Left ventricle myocardium inferior (tissue), 1 donor: ENCODE measurements at regions not wholly inside any gene's neighbourhood (a gene's known extent, or its start where the extent isn't known, plus 50 kb on each side); places are given as distances from the start of the nearest gene placed in this dataset.

Experiments used
- DNase-seq: peaks from one replicate; pipeline ENCODE4 v3.0.0-alpha.2; 2020
- H3K27ac ChIP-seq: fragments of 200-600 bp; replicated peaks from 2 replicates; pipeline ENCODE4 v1.8.0; 2021
- H3K27me3 ChIP-seq: fragments of 200-600 bp; 2 replicates; pipeline ENCODE4 v1.8.0; 2021; ENCODE audit warnings: low read depth
- H3K36me3 ChIP-seq: fragments of 200-600 bp; 2 replicates; pipeline ENCODE4 v1.8.0; 2021
- H3K4me1 ChIP-seq: fragments of 200-600 bp; 2 replicates; pipeline ENCODE4 v1.8.0; 2021
- H3K4me3 ChIP-seq: fragments of 200-600 bp; 2 replicates; pipeline ENCODE4 v1.8.0; 2021; ENCODE audit warnings: mild to moderate bottlenecking, moderate library complexity
- H3K9me3 ChIP-seq: fragments of 200-600 bp; replicated peaks from 2 replicates; pipeline ENCODE4 v1.8.0; 2021
- CTCF ChIP-seq: fragments of 200-600 bp; IDR thresholded peaks from 2 replicates; pipeline ENCODE4 v1.8.0; 2021; ENCODE audit warnings: antibody characterized with exemption, mild to moderate bottlenecking, borderline replicate concordance
- intact Hi-C: fragments of 100-400 bp; cut with micrococcal nuclease; formaldehyde crosslinking; loops from one replicate; pipeline ENCODE4 v1.11.0; 2022
- donor health status: DM: no; HTN: yes; CAD: no; lungs with severe emphysema.

GRCh38 chr10:117944676-117945447 is 101.9 kb downstream of the RAB11FIP2 start:
- no peaks in the 10 kb centered on the region for H3K4me1 ChIP-seq
- H3K36me3 ChIP-seq: no peaks in the 10 kb centered on the region
- no peak overlapping the region for H3K4me3 ChIP-seq
- no peaks in the 10 kb centered on the region for H3K9me3 ChIP-seq
- H3K27ac ChIP-seq: no peak overlapping the region
- no peak for TF ChIP-seq CTCF
- DNase-seq: no peak
- intact Hi-C loops: no loop called here
- H3K27me3 ChIP-seq: peaks cover 39% of the 10 kb centered on the region

GRCh38 chr10:117945651-117946050 is 101.1 kb downstream of the RAB11FIP2 start:
- no peak for TF ChIP-seq CTCF
- intact Hi-C loops: no loop called here
- peaks cover 38% of the 10 kb centered on the region for H3K27me3 ChIP-seq
- H3K4me3 ChIP-seq: no peak overlapping the region
- no peak overlapping the region for H3K27ac ChIP-seq
- no peaks in the 10 kb centered on the region for H3K36me3 ChIP-seq
- no peak for DNase-seq
- no peaks in the 10 kb centered on the region for H3K9me3 ChIP-seq
- no peaks in the 10 kb centered on the region for H3K4me1 ChIP-seq

GRCh38 chr10:117946525-117947070 is 100.1 kb downstream of the RAB11FIP2 start:
- Histone ChIP-seq H3K36me3 (no peaks in the 10 kb centered on the region), H3K27ac (no peak overlapping the region), H3K9me3 (no peaks in the 10 kb centered on the region), H3K4me3 (no peak overlapping the region), H3K27me3 (peaks cover 39% of the 10 kb centered on the region), H3K4me1 (no peaks in the 10 kb centered on the region)
- DNase-seq: no peak
- TF ChIP-seq CTCF: no peak
- intact Hi-C loops: no loop called here

GRCh38 chr10:117948493-117948892 is 98.2 kb downstream of the RAB11FIP2 start:
- Histone ChIP-seq H3K9me3 (no peaks in the 10 kb centered on the region), H3K4me1 (no peaks in the 10 kb centered on the region), H3K27ac (no peak overlapping the region), H3K4me3 (no peak overlapping the region), H3K36me3 (no peaks in the 10 kb centered on the region), H3K27me3 (peaks cover 41% of the 10 kb centered on the region)
- no peak for TF ChIP-seq CTCF
- intact Hi-C loops: no loop called here
- DNase-seq: no peak

- Histone ChIP-seq H3K9me3 (no peaks in the 10 kb centered on the region), H3K36me3 (no peaks in the 10 kb centered on the region), H3K4me1 (no peaks in the 10 kb centered on the region), H3K27me3 (peaks cover 42% of the 10 kb centered on the region), H3K27ac (no peak overlapping the region), H3K4me3 (no peak overlapping the region)
- TF ChIP-seq CTCF: no peak
- intact Hi-C loops: no loop called here
- no peak for DNase-seq
These were observed 96.3 kb downstream of the RAB11FIP2 start for GRCh38 chr10:117950408-117950807.
